BJ (cell line): ENCODE measurements at regions not wholly inside any gene's neighbourhood (a gene's known extent, or its start where the extent isn't known, plus 50 kb on each side); places are given as distances from the start of the nearest gene placed in this dataset.

Experiments used
- CTCF ChIA-PET: fragments of 350-600 bp; formaldehyde crosslinking; extraction: SDS; loops from one replicate; lab custom pipeline; 2021; ENCODE audit warnings: antibody characterized with exemption, inconsistent platforms; lab: Yijun Ruan, JAX
- POLR2A ChIA-PET: fragments of 300-600 bp; sonication (Branson Sonifier 250); formaldehyde crosslinking; extraction: SDS; loops from one replicate; lab custom pipeline; 2021; ENCODE audit warnings: antibody characterized with exemption; lab: Charles Lee
- DNase-seq: peaks from one replicate; pipeline ENCODE4 v3.0.0-alpha.2; 2011; ENCODE audit warnings: low read depth
- H3K27me3 ChIP-seq: 2 replicates; pipeline ENCODE4 v1.6.0; 2011; ENCODE audit warnings: low read length; ENCODE audit not compliant: control insufficient read depth, insufficient read depth
- H3K36me3 ChIP-seq: 2 replicates; pipeline ENCODE4 v1.5.1; 2011; ENCODE audit warnings: low read length; ENCODE audit not compliant: control insufficient read depth, insufficient read depth
- H3K4me3 ChIP-seq: 2 replicates; pipeline ENCODE4 v1.5.1; 2011; ENCODE audit warnings: low read depth, mild to moderate bottlenecking, control low read depth, low read length
- CTCF ChIP-seq: IDR thresholded peaks from 2 replicates; pipeline ENCODE4 v1.5.1; 2011; ENCODE audit warnings: low read depth, mild to moderate bottlenecking, control low read depth, inconsistent platforms, low read length, moderate library complexity; ENCODE audit not compliant: insufficient read depth

- H3K4me3 ChIP-seq, result no peak overlapping the region
- ChIA-PET CTCF (no interaction called here), POLR2A (no interaction called here)
- DNase-seq, result no peak
- H3K27me3 ChIP-seq, result no peaks in the 10 kb centered on the region
- no peaks in the 10 kb centered on the region for H3K36me3 ChIP-seq
- TF ChIP-seq CTCF, result no peak
Measured at GRCh38 chr5:82913971-82914370, 163.2 kb downstream of the TMEM167A start.

GRCh38 chr5:82912462-82912861 is 164.7 kb downstream of the TMEM167A start:
- TF ChIP-seq CTCF, result no peak
- ChIA-PET CTCF (no interaction called here), POLR2A (no interaction called here)
- Histone ChIP-seq H3K4me3 (no peak overlapping the region), H3K36me3 (no peaks in the 10 kb centered on the region), H3K27me3 (no peaks in the 10 kb centered on the region)
- no peak for DNase-seq

GRCh38 chr5:82911910-82912309 is 165.3 kb downstream of the TMEM167A start:
- no peak for DNase-seq
- POLR2A ChIA-PET, result no interaction called here
- Histone ChIP-seq H3K36me3 (no peaks in the 10 kb centered on the region), H3K27me3 (no peaks in the 10 kb centered on the region), H3K4me3 (no peak overlapping the region)
- no peak for TF ChIP-seq CTCF
- CTCF ChIA-PET, result no interaction called here

- no peak for TF ChIP-seq CTCF
- H3K27me3 ChIP-seq, result no peaks in the 10 kb centered on the region
- CTCF ChIA-PET, result no interaction called here
- POLR2A ChIA-PET, result no interaction called here
- H3K36me3 ChIP-seq, result no peaks in the 10 kb centered on the region
- no peak for DNase-seq
- no peak overlapping the region for H3K4me3 ChIP-seq
Measured at GRCh38 chr5:82910905-82911304, 166.3 kb downstream of the TMEM167A start.

- DNase-seq, result no peak
- Histone ChIP-seq H3K27me3 (no peaks in the 10 kb centered on the region), H3K4me3 (no peak overlapping the region), H3K36me3 (no peaks in the 10 kb centered on the region)
- ChIA-PET POLR2A (no interaction called here), CTCF (no interaction called here)
- TF ChIP-seq CTCF, result no peak
Measured at GRCh38 chr5:82910491-82910890, 166.7 kb downstream of the TMEM167A start.
